Kidney (tissue), 13 donors: ENCODE measurements at regions not wholly inside any gene's neighbourhood (a gene's known extent, or its start where the extent isn't known, plus 50 kb on each side); places are given as distances from the start of the nearest gene placed in this dataset.

Experiments used
- DNase-seq, 5 donors: peaks; one replicate each; pipeline ENCODE4 v3.0.0-alpha.2; 2013 to 2020
- FAIRE-seq: peaks from 2 replicates; lab custom pipeline; 2012; peaks lifted over from hg19 to GRCh38; lab: Jason Lieb, UNC
- H3K27ac ChIP-seq, 2 donors: one replicate each; pipeline ENCODE4 v1.7.0; 2013; ENCODE audit warnings: low read depth in 2 of 2, low read length in 2 of 2, inconsistent platforms in 1 of 2
- H3K27me3 ChIP-seq: one replicate; pipeline ENCODE4 v1.7.1; 2013; ENCODE audit warnings: low read length, inconsistent platforms; ENCODE audit not compliant: control insufficient read depth, insufficient read depth
- H3K36me3 ChIP-seq, 3 donors: one replicate each; pipeline versions ENCODE4 v1.7.0 to v1.7.1; 2013; ENCODE audit warnings: low read length in 3 of 3, control low read depth in 1 of 3, inconsistent platforms in 1 of 3; ENCODE audit not compliant: insufficient read depth in 3 of 3, control insufficient read depth in 2 of 3
- H3K4me1 ChIP-seq, 3 donors: one replicate each; pipeline versions ENCODE4 v1.7.0 to v1.7.1; 2013; ENCODE audit warnings: low read length in 3 of 3, inconsistent platforms in 1 of 3, low read depth in 1 of 3; ENCODE audit not compliant: control insufficient read depth in 2 of 3, insufficient read depth in 2 of 3
- H3K4me3 ChIP-seq, 3 donors: one replicate each; pipeline versions ENCODE4 v1.7.0 to v1.8.1; 2013; ENCODE audit warnings: low read length in 3 of 3, control low read depth in 1 of 3, inconsistent platforms in 1 of 3
- H3K9ac ChIP-seq, 3 donors: one replicate each; pipeline versions ENCODE4 v1.7.0 to v1.7.1; 2013; ENCODE audit warnings: low read length in 3 of 3, control low read depth in 1 of 3, inconsistent platforms in 1 of 3
- H3K9me3 ChIP-seq, 3 donors: one replicate each; pipeline versions ENCODE4 v1.7.0 to v1.7.1; 2013; ENCODE audit warnings: low read length in 3 of 3, control low read depth in 1 of 3, inconsistent platforms in 1 of 3; ENCODE audit not compliant: control insufficient read depth in 2 of 3, insufficient read depth in 1 of 3
- intact Hi-C: fragments of 100-400 bp; cut with DNase I; formaldehyde crosslinking; loops from one replicate; pipeline ENCODE4 v1.11.1; 2022
- TF ChIP-seq, protein P1 (sequence below): IDR thresholded peaks from 3 replicates; pipeline ENCODE4 v1.5.1; 2012; ENCODE audit warnings: mild to moderate bottlenecking, moderate library complexity, borderline replicate concordance; ENCODE audit not compliant: insufficient read depth; ENCODE audit errors: extremely low read depth
- donor health status: control.
- donor health status: control.
- donor health status: control.
- donor health status: control.
- donor health status: control.
- donor health status: DM: yes; HTN: yes; CAD: no.
- donor health status: Normal renal cell carcinoma (clear cell type).

DNA sequence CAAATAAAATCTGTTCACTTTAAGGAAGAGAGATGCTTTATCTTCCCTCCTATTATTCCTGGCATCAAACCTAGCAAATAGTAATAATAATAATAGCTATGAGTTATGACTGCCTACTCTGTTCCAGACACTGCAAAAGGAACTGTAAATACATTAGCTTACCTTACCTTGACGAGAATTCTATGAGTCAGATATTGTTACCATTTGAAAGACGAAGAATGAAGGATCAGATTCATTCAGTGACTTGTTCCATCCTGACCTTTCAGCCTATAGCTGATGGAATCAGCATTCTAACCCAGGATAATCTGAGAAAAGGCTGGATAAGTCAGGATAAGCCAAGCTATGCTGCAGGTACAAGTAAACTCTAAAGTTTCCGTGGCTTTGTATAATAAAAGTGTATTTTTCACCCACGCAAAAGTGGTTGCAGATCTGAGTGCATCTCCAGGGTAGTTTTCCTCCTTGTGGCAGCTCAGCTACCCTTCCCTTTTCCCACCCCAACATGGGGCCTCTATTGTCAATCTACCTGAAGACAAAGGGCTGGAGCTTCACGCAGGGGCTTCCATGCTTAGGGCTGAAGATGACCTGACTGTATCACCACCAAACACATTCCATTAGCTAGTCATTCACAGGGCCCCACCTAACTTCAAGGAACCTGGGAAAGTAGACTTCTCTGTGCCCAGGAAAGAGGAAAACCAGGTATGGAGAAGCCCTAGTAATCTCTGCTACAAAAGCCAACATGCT, 57.2 kb upstream of the CCND2 start:
- no peaks in the 10 kb centered on the region for H3K27me3 ChIP-seq
- H3K36me3 ChIP-seq, result no peaks in the 10 kb centered on the region
- no peak overlapping the region for H3K4me3 ChIP-seq
- H3K4me1 ChIP-seq, result no peaks in the 10 kb centered on the region
- no peak for DNase-seq
- no peak for FAIRE-seq
- H3K27ac ChIP-seq, result no peak overlapping the region
- H3K9me3 ChIP-seq, result peaks cover 0 to 3% (median 0%) of the 10 kb centered on the region in 3 donors
- no peak overlapping the region for H3K9ac ChIP-seq
- intact Hi-C loops, result no loop called here
- TF ChIP-seq, protein P1, sequence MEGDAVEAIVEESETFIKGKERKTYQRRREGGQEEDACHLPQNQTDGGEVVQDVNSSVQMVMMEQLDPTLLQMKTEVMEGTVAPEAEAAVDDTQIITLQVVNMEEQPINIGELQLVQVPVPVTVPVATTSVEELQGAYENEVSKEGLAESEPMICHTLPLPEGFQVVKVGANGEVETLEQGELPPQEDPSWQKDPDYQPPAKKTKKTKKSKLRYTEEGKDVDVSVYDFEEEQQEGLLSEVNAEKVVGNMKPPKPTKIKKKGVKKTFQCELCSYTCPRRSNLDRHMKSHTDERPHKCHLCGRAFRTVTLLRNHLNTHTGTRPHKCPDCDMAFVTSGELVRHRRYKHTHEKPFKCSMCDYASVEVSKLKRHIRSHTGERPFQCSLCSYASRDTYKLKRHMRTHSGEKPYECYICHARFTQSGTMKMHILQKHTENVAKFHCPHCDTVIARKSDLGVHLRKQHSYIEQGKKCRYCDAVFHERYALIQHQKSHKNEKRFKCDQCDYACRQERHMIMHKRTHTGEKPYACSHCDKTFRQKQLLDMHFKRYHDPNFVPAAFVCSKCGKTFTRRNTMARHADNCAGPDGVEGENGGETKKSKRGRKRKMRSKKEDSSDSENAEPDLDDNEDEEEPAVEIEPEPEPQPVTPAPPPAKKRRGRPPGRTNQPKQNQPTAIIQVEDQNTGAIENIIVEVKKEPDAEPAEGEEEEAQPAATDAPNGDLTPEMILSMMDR, result no peak

DNA sequence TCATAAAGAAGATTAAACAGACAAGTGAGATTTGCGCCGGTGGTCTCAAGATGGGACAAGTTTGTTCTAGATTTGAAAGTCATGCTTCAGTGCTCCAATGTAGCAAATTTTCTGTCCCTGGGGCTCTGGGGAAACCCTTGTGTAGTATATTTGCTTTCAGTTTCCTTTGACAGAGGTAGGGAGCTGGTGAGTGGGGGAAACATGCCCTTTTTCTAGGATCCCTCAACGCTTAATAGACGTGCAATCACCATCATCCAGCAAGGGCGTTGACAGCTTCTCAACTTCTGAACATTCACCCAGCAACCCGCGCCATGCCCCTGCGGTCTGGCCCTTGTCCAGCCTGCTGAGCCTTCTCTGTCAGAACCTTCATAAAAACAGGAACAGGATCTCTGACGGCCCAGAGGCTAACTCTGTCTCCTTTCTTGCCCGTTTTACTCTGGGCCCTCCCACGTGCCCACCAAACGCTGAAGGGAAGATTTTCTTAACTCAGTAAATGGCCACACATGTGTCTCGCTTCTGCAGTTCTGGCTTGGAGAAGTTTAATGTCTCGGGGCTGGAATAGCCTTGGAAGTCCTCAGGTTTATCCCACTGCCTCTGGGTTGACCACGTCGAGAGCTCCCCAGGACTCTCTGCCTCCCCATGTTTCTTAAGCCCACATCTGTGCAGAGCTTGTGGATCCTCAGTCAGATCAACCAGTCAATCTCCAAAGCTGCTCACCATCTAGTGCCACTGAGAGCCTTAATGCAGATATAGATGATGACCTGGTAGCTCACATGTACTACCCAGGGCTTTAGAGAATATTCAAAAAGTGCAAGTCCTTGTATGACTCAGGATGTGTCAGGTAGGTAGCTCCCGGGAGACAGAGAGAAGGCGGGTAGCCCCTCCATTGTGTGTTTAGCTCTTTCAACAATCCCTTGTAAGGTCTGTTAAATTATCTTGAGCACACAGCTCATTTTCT, 58.1 kb upstream of the CCND2 start:
- Histone ChIP-seq H3K9ac (no peak overlapping the region), H3K27me3 (no peaks in the 10 kb centered on the region), H3K4me1 (no peaks in the 10 kb centered on the region), H3K27ac (no peak overlapping the region), H3K36me3 (no peaks in the 10 kb centered on the region), H3K9me3 (no peaks in the 10 kb centered on the region), H3K4me3 (no peak overlapping the region)
- intact Hi-C loops, result no loop called here
- FAIRE-seq, result no peak
- TF ChIP-seq, protein P1, result no peak
- no peak for DNase-seq

DNA sequence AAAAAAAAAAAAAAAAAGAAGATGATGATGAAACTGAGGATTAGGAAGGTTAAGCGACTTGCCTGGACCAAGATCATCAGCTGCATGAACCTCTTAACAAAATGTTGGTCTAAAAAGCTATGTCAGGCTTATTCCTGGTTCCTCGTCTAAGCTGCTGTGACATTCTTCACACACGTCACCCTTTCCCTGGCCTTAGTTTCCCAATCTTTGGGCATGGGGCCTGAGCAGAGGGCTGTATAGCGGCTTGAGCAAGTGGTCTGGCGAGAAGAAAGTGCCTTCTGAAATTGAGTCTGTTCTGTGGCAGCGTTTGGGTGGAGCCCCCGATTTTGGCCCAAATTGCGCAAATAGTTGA, 58.7 kb upstream of the CCND2 start:
- H3K36me3 ChIP-seq, result no peaks in the 10 kb centered on the region
- no peak overlapping the region for H3K9ac ChIP-seq
- TF ChIP-seq, protein P1, result no peak
- DNase-seq (no peak), FAIRE-seq (no peak)
- H3K27me3 ChIP-seq, result no peaks in the 10 kb centered on the region
- no peak overlapping the region for H3K4me3 ChIP-seq
- H3K9me3 ChIP-seq, result no peaks in the 10 kb centered on the region
- no peak overlapping the region for H3K27ac ChIP-seq
- intact Hi-C loops, result no loop called here
- no peaks in the 10 kb centered on the region for H3K4me1 ChIP-seq
